NB4 (cell line): ENCODE measurements at regions not wholly inside any gene's neighbourhood (a gene's known extent, or its start where the extent isn't known, plus 50 kb on each side); places are given as distances from the start of the nearest gene placed in this dataset.

Source experiments
- CTCF ChIP-seq: IDR thresholded peaks from one replicate; pipeline ENCODE4 v1.5.1; 2012; ENCODE audit warnings: low read depth, low read length
- MAX ChIP-seq: IDR thresholded peaks from 2 replicates; pipeline ENCODE4 v1.6.1; 2011; ENCODE audit warnings: low read depth, low read length
- POLR2A ChIP-seq: IDR thresholded peaks from 2 replicates; pipeline ENCODE4 v1.6.1; 2011; ENCODE audit warnings: mild to moderate bottlenecking; ENCODE audit not compliant: insufficient read length; ENCODE audit errors: extremely low read depth

GRCh38 chr4:123106747-123107146 is 184.3 kb upstream of the NUDT6 start:
- no peak for TF ChIP-seq POLR2A
- TF ChIP-seq CTCF, result no peak
- no peak for TF ChIP-seq MAX
